H9 (cell line): ENCODE measurements at regions not wholly inside any gene's neighbourhood (a gene's known extent, or its start where the extent isn't known, plus 50 kb on each side); places are given as distances from the start of the nearest gene placed in this dataset.

ENCODE experiments used
- DNase-seq: peaks from one replicate; pipeline ENCODE4 v3.0.0-alpha.2; 2017
- H2AFZ ChIP-seq: one replicate; pipeline ENCODE4 v1.6.1; 2013; ENCODE audit warnings: mild to moderate bottlenecking, low read length, control low read depth, moderate library complexity
- H2AK5ac ChIP-seq: 2 replicates; pipeline ENCODE4 v1.6.1; 2013; ENCODE audit warnings: low read length, control low read depth, mixed read lengths; ENCODE audit not compliant: insufficient read length
- H2BK120ac ChIP-seq: one replicate; pipeline ENCODE4 v1.6.1; 2013; ENCODE audit warnings: low read depth, mild to moderate bottlenecking, low read length, control low read depth, inconsistent platforms; ENCODE audit not compliant: poor library complexity, severe bottlenecking
- H2BK12ac ChIP-seq: 2 replicates; pipeline ENCODE4 v1.6.1; 2013; ENCODE audit warnings: low read length, control low read depth, mixed read lengths, low read depth; ENCODE audit not compliant: insufficient read length
- H2BK15ac ChIP-seq: 2 replicates; pipeline ENCODE4 v1.6.1; 2013; ENCODE audit warnings: low read depth, low read length, control low read depth
- H2BK20ac ChIP-seq: one replicate; pipeline ENCODE4 v1.6.1; 2013; ENCODE audit warnings: low read depth, mild to moderate bottlenecking, low read length, control low read depth, inconsistent platforms; ENCODE audit not compliant: poor library complexity, severe bottlenecking
- H2BK5ac ChIP-seq: 2 replicates; pipeline ENCODE4 v1.6.1; 2013; ENCODE audit warnings: low read length, control low read depth, mixed read lengths; ENCODE audit not compliant: insufficient read length
- H3K14ac ChIP-seq: 2 replicates; pipeline ENCODE4 v1.6.1; 2013; ENCODE audit warnings: low read length, control low read depth; ENCODE audit not compliant: insufficient read depth
- H3K18ac ChIP-seq: 2 replicates; pipeline ENCODE4 v1.6.1; 2013; ENCODE audit warnings: low read depth, mild to moderate bottlenecking, mixed read lengths, low read length, control low read depth; ENCODE audit not compliant: insufficient read length
- H3K23ac ChIP-seq: 2 replicates; pipeline ENCODE4 v1.6.1; 2013; ENCODE audit warnings: low read length, control low read depth, mixed read lengths, low read depth; ENCODE audit not compliant: insufficient read length
- H3K23me2 ChIP-seq: 2 replicates; pipeline ENCODE4 v1.6.1; 2013; ENCODE audit warnings: low read depth, mild to moderate bottlenecking, mixed read lengths, low read length, control low read depth; ENCODE audit not compliant: insufficient read length, poor library complexity, severe bottlenecking
- H3K27ac ChIP-seq: 2 replicates; pipeline ENCODE4 v1.5.1; 2013; ENCODE audit warnings: low read length, control low read depth, mixed read lengths, low read depth; ENCODE audit not compliant: insufficient read length
- H3K27me3 ChIP-seq: 2 replicates; pipeline ENCODE4 v1.6.1; 2013; ENCODE audit warnings: low read length, control low read depth, inconsistent platforms; ENCODE audit not compliant: insufficient read depth
- H3K4ac ChIP-seq: 2 replicates; pipeline ENCODE4 v1.6.1; 2013; ENCODE audit warnings: low read depth, mild to moderate bottlenecking, control low read depth, inconsistent platforms, low read length, moderate library complexity
- H3K4me1 ChIP-seq: 2 replicates; pipeline ENCODE4 v1.6.1; 2013; ENCODE audit warnings: low read length, control low read depth, inconsistent platforms; ENCODE audit not compliant: insufficient read depth
- H3K4me2 ChIP-seq: 2 replicates; pipeline ENCODE4 v1.6.1; 2013; ENCODE audit warnings: low read length, control low read depth, mixed read lengths; ENCODE audit not compliant: insufficient read length, insufficient read depth
- H3K56ac ChIP-seq: 2 replicates; pipeline ENCODE4 v1.6.1; 2013; ENCODE audit warnings: low read depth, mild to moderate bottlenecking, mixed read lengths, low read length, control low read depth; ENCODE audit not compliant: insufficient read length
- H3K79me1 ChIP-seq: 2 replicates; pipeline ENCODE4 v1.6.1; 2013; ENCODE audit warnings: low read depth, mild to moderate bottlenecking, moderate library complexity, low read length, control low read depth, inconsistent platforms; ENCODE audit not compliant: insufficient read depth, poor library complexity, severe bottlenecking
- H3K79me2 ChIP-seq: 2 replicates; pipeline ENCODE4 v1.6.1; 2013; ENCODE audit warnings: low read length, control low read depth, inconsistent platforms; ENCODE audit not compliant: insufficient read depth
- H3K9ac ChIP-seq: 2 replicates; pipeline ENCODE4 v1.6.1; 2013; ENCODE audit warnings: low read length, control low read depth, mixed read lengths; ENCODE audit not compliant: insufficient read length; ENCODE audit errors: extremely low read depth
- H3K9me3 ChIP-seq: one replicate; pipeline ENCODE4 v1.6.1; 2013; ENCODE audit warnings: low read depth, low read length, inconsistent platforms; ENCODE audit not compliant: control insufficient read depth
- H3T11ph ChIP-seq: one replicate; pipeline ENCODE4 v1.6.1; 2013; ENCODE audit warnings: mild to moderate bottlenecking, low read length, control low read depth, inconsistent platforms
- H4K20me1 ChIP-seq: one replicate; pipeline ENCODE4 v1.6.1; 2013; ENCODE audit not compliant: control insufficient read depth, insufficient read length, insufficient read depth
- H4K5ac ChIP-seq: 2 replicates; pipeline ENCODE4 v1.6.1; 2013; ENCODE audit warnings: low read depth, mild to moderate bottlenecking, mixed read lengths, low read length, control low read depth; ENCODE audit not compliant: insufficient read length
- H4K8ac ChIP-seq: replicated peaks from 2 replicates; pipeline ENCODE4 v1.6.1; 2013; ENCODE audit warnings: low read length, control low read depth, mixed read lengths, low read depth; ENCODE audit not compliant: insufficient read length
- H4K91ac ChIP-seq: 2 replicates; pipeline ENCODE4 v1.6.1; 2013; ENCODE audit warnings: low read depth, mild to moderate bottlenecking, moderate library complexity, mixed read lengths, low read length, control low read depth; ENCODE audit not compliant: insufficient read length
- H3K27ac Mint-ChIP-seq, 3 experiments: 2 replicates in 2 of 3; 3 replicates in 1 of 3; pipeline ENCODE4 v1.8.0; 2020 to 2021; ENCODE audit warnings: mixed read lengths in 3 of 3, mild to moderate bottlenecking in 1 of 3, moderate library complexity in 1 of 3
- H3K27me3 Mint-ChIP-seq: 2 replicates; pipeline ENCODE4 v1.8.0; 2021; ENCODE audit warnings: low read depth, mild to moderate bottlenecking, moderate library complexity, mixed read lengths
- H3K36me3 Mint-ChIP-seq, 3 experiments: 2 replicates in 2 of 3; 3 replicates in 1 of 3; pipeline ENCODE4 v1.8.0; 2020 to 2021; ENCODE audit warnings: low read depth in 3 of 3, mixed read lengths in 3 of 3; ENCODE audit not compliant: insufficient read depth in 1 of 3
- H3K4me1 Mint-ChIP-seq, 2 experiments: 2 replicates each; pipeline ENCODE4 v1.8.0; 2020; ENCODE audit warnings: mixed read lengths in 2 of 2
- H3K4me3 Mint-ChIP-seq, 2 experiments: 2 replicates in 1 of 2; 3 replicates in 1 of 2; pipeline ENCODE4 v1.8.0; 2020 to 2021; ENCODE audit warnings: mild to moderate bottlenecking in 2 of 2, mixed read lengths in 2 of 2, moderate library complexity in 1 of 2
- H3K9me3 Mint-ChIP-seq, 2 experiments: 2 replicates in 1 of 2; 3 replicates in 1 of 2; pipeline ENCODE4 v1.8.0; 2020; ENCODE audit warnings: mild to moderate bottlenecking in 2 of 2, mixed read lengths in 2 of 2, moderate library complexity in 1 of 2
- CTCF ChIP-seq: fragments of 200-600 bp; sonication (generic); conservative IDR thresholded peaks from 3 replicates; pipeline ENCODE4 v1.8.0; 2021; ENCODE audit warnings: antibody characterized with exemption, mild to moderate bottlenecking
- WGBS: extraction: QIAGEN DNeasy Blood & Tissue Kit; methylation state at CpG from one replicate; pipeline ENCODE4 v1.1.7; 2013; ENCODE audit warnings: missing lambda C conversion rate, low lambda C conversion rate, mixed read lengths; ENCODE audit not compliant: insufficient read length; ENCODE audit errors: extremely low coverage; 5-methylcytosine and 5-hydroxymethylcytosine counted together

GRCh38 chr10:113431398-113432160, 121.3 kb upstream of the HABP2 start:
- H3K9ac ChIP-seq = no peak overlapping the region
- H3K36me3 Mint-ChIP-seq = no peaks in the 10 kb centered on the region
- no peak for DNase-seq

More at GRCh38 chr10:113431398-113432160, 121.3 kb upstream of the HABP2 start:
- Histone ChIP-seq H4K5ac (no peak overlapping the region), H2AFZ (no peak overlapping the region), H3K18ac (no peak overlapping the region), H3K14ac (no peak overlapping the region), H2AK5ac (no peak overlapping the region), H2BK15ac (no peak overlapping the region), H2BK5ac (no peak overlapping the region), H3K27me3 (no peaks in the 10 kb centered on the region), H4K8ac (no peak overlapping the region), H3K27ac (no peak overlapping the region), H3K4me2 (no peak overlapping the region), H3K4ac (no peak overlapping the region), H2BK12ac (no peak overlapping the region), H3K23ac (no peak overlapping the region), H3K79me1 (no peaks in the 10 kb centered on the region), H2BK20ac (no peak overlapping the region), H3K56ac (no peak overlapping the region), H3K9me3 (no peaks in the 10 kb centered on the region), H4K20me1 (no peaks in the 10 kb centered on the region), H3T11ph (no peak overlapping the region), H3K23me2 (no peaks in the 10 kb centered on the region), H4K91ac (no peak overlapping the region), H2BK120ac (no peak overlapping the region), H3K4me1 (no peaks in the 10 kb centered on the region), H3K79me2 (no peaks in the 10 kb centered on the region)
- WGBS = no CpG with 5 or more reads among the region's 16 CpGs
- no peaks in the 10 kb centered on the region; a peak in 1 of 5 replicates for H3K9me3 Mint-ChIP-seq
- no peak for TF ChIP-seq CTCF
- peaks cover 33% of the 10 kb centered on the region for H3K27me3 Mint-ChIP-seq
- no peak overlapping the region for H3K4me3 Mint-ChIP-seq
- H3K4me1 Mint-ChIP-seq = no peaks in the 10 kb centered on the region
- peak overlapping the region in 1 of 3 experiments; percentile 19; a peak in 1 of 7 replicates for H3K27ac Mint-ChIP-seq
